ENCODE measurements at regions not wholly inside any gene's neighbourhood (a gene's known extent, or its start where the extent isn't known, plus 50 kb on each side); places are given as distances from the start of the nearest gene placed in this dataset.

DNA sequence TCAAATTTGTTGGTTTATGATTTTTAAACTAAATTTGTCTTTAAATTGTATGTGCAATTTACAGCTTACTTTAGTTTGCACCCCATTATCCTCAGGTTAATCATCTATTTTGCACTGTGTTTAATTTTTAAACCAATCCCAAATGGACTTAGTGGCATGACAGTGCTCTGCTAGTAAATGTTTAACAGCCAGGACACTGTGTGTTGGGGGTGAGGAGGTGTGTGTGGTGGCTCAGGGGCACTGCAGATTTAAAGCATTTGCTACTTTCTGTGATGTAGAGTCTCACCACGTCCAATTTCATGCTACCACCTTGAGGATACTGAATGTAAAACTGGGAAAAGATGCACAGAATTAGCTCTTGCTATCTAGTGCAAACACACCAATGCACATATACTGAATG is 225.7 kb downstream of the HAO1 start:
- WGBS (ENCODE audit: insufficient coverage) = no CpG with 5 or more reads among the region's 1 CpG
- H3K27ac Mint-ChIP-seq = no peak overlapping the region
- H2AFZ ChIP-seq (ENCODE audit: insufficient read depth, low read depth, low read length, poor library complexity, severe bottlenecking) = no peak overlapping the region

GRCh38 chr20:7716286-7716972 is 223.8 kb downstream of the HAO1 start:
- Histone ChIP-seq H3K9me3 (ENCODE audit: control extremely low read depth in 1 of 3, control insufficient read depth in 2 of 3, insufficient read depth in 1 of 3, low read length in 2 of 3) (no peaks in the 10 kb centered on the region), H3K4me1 (ENCODE audit: control insufficient read depth in 2 of 2, insufficient read depth in 2 of 2, low read length in 2 of 2) (no peaks in the 10 kb centered on the region), H3K4me2 (replicated peaks; ENCODE audit: low read depth, low read length, poor library complexity, severe bottlenecking) (no peak overlapping the region), H3K9ac (ENCODE audit: low read length) (no peak overlapping the region), H3K4me3 (ENCODE audit: control extremely low read depth in 1 of 5, extremely low read depth in 1 of 5, insufficient read depth in 1 of 5, low read depth in 2 of 5, low read length in 4 of 5) (no peak overlapping the region), H3K36me3 (replicated peaks in 1 of 2; ENCODE audit: control extremely low read depth in 1 of 2, control insufficient read depth in 1 of 2, extremely low read depth in 1 of 2, insufficient read depth in 2 of 2, low read length in 1 of 2) (no peaks in the 10 kb centered on the region), H4K20me1 (ENCODE audit: control insufficient read depth, insufficient read depth, low read length, poor library complexity, severe bottlenecking) (no peaks in the 10 kb centered on the region), H2AFZ (ENCODE audit: insufficient read depth, low read depth, low read length, poor library complexity, severe bottlenecking) (no peak overlapping the region), H3K27ac (ENCODE audit: low read length in 2 of 2) (no peak overlapping the region), H3K27me3 (replicated peaks in 1 of 4; ENCODE audit: control extremely low read depth in 1 of 4, control insufficient read depth in 3 of 4, insufficient read depth in 4 of 4, low read length in 3 of 4) (no peaks in the 10 kb centered on the region), H3K79me2 (ENCODE audit: control insufficient read depth, insufficient read depth, low read length) (no peaks in the 10 kb centered on the region)
- no peak overlapping the region for H3K27ac Mint-ChIP-seq
- CTCF ChIA-PET = no interaction called here
- no CpG with 5 or more reads among the region's 6 CpGs for WGBS (ENCODE audit: insufficient coverage)
- no peak for ATAC-seq (ENCODE audit: low read depth)
- no peak for DNase-seq
- H3K4me3 Mint-ChIP-seq = no peak overlapping the region
- POLR2A ChIA-PET = no interaction called here
- H3K4me1 Mint-ChIP-seq = peaks cover 4% of the 10 kb centered on the region
- peaks cover 5% of the 10 kb centered on the region for H3K9me3 Mint-ChIP-seq (ENCODE audit: insufficient read depth)
- no peaks in the 10 kb centered on the region for H3K27me3 Mint-ChIP-seq
- intact Hi-C loops (cut with micrococcal nuclease) = no loop called here
- no peak for TF ChIP-seq EZH2 (IDR thresholded peaks at IDR 0.05; ENCODE audit: borderline replicate concordance, insufficient read depth, low read depth, low read length, poor library complexity, severe bottlenecking)
- TF ChIP-seq, protein P1, sequence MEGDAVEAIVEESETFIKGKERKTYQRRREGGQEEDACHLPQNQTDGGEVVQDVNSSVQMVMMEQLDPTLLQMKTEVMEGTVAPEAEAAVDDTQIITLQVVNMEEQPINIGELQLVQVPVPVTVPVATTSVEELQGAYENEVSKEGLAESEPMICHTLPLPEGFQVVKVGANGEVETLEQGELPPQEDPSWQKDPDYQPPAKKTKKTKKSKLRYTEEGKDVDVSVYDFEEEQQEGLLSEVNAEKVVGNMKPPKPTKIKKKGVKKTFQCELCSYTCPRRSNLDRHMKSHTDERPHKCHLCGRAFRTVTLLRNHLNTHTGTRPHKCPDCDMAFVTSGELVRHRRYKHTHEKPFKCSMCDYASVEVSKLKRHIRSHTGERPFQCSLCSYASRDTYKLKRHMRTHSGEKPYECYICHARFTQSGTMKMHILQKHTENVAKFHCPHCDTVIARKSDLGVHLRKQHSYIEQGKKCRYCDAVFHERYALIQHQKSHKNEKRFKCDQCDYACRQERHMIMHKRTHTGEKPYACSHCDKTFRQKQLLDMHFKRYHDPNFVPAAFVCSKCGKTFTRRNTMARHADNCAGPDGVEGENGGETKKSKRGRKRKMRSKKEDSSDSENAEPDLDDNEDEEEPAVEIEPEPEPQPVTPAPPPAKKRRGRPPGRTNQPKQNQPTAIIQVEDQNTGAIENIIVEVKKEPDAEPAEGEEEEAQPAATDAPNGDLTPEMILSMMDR (IDR thresholded peaks at IDR 0.05) = no peak

More for the DNA sequence above, 225.7 kb downstream of the HAO1 start:
- no peaks in the 10 kb centered on the region for H3K9me3 ChIP-seq (ENCODE audit: control extremely low read depth in 1 of 3, control insufficient read depth in 2 of 3, insufficient read depth in 1 of 3, low read length in 2 of 3)
- no peak overlapping the region for H3K9ac ChIP-seq (ENCODE audit: low read length)
- Mint-ChIP-seq H3K27me3 (no peaks in the 10 kb centered on the region), H3K9me3 (ENCODE audit: insufficient read depth) (peaks cover 2% of the 10 kb centered on the region), H3K4me1 (peaks cover 4% of the 10 kb centered on the region), H3K4me3 (no peak overlapping the region)
- DNase-seq (no peak), ATAC-seq (ENCODE audit: low read depth) (no peak)
- intact Hi-C loops (cut with micrococcal nuclease) = no loop called here
- no peaks in the 10 kb centered on the region for H4K20me1 ChIP-seq (ENCODE audit: control insufficient read depth, insufficient read depth, low read length, poor library complexity, severe bottlenecking)
- no peaks in the 10 kb centered on the region for H3K36me3 ChIP-seq (replicated peaks in 1 of 2; ENCODE audit: control extremely low read depth in 1 of 2, control insufficient read depth in 1 of 2, extremely low read depth in 1 of 2, insufficient read depth in 2 of 2, low read length in 1 of 2)
- ChIA-PET CTCF (no interaction called here), POLR2A (no interaction called here)
- H3K4me3 ChIP-seq (ENCODE audit: control extremely low read depth in 1 of 5, extremely low read depth in 1 of 5, insufficient read depth in 1 of 5, low read depth in 2 of 5, low read length in 4 of 5) = no peak overlapping the region
- no peaks in the 10 kb centered on the region for H3K4me1 ChIP-seq (ENCODE audit: control insufficient read depth in 2 of 2, insufficient read depth in 2 of 2, low read length in 2 of 2)
- no peaks in the 10 kb centered on the region for H3K79me2 ChIP-seq (ENCODE audit: control insufficient read depth, insufficient read depth, low read length)
- no peak overlapping the region for H3K27ac ChIP-seq (ENCODE audit: low read length in 2 of 2)
- no peak for TF ChIP-seq EZH2 (IDR thresholded peaks at IDR 0.05; ENCODE audit: borderline replicate concordance, insufficient read depth, low read depth, low read length, poor library complexity, severe bottlenecking)
- TF ChIP-seq, protein P1 (IDR thresholded peaks at IDR 0.05) = no peak
- no peak overlapping the region for H3K4me2 ChIP-seq (replicated peaks; ENCODE audit: low read depth, low read length, poor library complexity, severe bottlenecking)
- no peaks in the 10 kb centered on the region for H3K27me3 ChIP-seq (replicated peaks in 1 of 4; ENCODE audit: control extremely low read depth in 1 of 4, control insufficient read depth in 3 of 4, insufficient read depth in 4 of 4, low read length in 3 of 4)

Data from B cell (primary cell).